ENCODE measurements at regions not wholly inside any gene's neighbourhood (a gene's known extent, or its start where the extent isn't known, plus 50 kb on each side); places are given as distances from the start of the nearest gene placed in this dataset.

DNA sequence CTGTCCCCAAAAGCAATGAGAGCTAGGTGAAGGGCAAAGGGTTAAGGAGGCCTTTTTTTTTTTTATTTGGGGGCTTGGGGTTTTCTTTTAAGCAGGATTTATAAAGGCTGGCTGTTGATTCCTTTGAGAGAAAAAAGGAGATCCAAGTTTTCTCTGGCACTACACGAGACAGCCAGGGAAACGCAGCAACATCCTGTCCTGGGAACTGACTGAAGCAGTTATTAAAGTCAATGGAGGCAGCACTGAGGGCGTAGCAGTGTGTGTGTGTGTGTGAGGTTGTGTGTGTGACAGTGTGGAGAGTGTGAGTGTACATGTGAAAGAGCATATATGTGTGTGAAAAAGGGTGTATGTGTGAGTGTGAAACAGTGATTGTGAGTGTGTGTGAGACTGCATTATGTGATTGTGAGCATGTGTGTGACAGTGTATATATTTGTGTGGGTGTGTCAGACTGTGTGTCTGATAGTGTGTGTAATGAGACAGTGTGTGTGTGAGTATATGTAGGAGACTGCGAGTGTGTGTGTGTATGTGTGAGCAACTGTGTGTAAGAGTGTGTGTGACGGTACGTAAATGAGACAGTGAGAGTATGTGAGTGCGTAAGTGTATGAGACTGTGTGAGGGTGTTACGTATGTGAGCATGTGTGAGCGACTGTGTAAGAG is 65.9 kb upstream of the TIAM1 start:
- TF ChIP-seq, protein P1, sequence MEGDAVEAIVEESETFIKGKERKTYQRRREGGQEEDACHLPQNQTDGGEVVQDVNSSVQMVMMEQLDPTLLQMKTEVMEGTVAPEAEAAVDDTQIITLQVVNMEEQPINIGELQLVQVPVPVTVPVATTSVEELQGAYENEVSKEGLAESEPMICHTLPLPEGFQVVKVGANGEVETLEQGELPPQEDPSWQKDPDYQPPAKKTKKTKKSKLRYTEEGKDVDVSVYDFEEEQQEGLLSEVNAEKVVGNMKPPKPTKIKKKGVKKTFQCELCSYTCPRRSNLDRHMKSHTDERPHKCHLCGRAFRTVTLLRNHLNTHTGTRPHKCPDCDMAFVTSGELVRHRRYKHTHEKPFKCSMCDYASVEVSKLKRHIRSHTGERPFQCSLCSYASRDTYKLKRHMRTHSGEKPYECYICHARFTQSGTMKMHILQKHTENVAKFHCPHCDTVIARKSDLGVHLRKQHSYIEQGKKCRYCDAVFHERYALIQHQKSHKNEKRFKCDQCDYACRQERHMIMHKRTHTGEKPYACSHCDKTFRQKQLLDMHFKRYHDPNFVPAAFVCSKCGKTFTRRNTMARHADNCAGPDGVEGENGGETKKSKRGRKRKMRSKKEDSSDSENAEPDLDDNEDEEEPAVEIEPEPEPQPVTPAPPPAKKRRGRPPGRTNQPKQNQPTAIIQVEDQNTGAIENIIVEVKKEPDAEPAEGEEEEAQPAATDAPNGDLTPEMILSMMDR (conservative IDR thresholded peaks at IDR 0.05): no peak
- no peak for TF ChIP-seq ZFX (IDR thresholded peaks at IDR 0.05)

Measured in C4-2B (cell line).